NCI-H1436 (cell line): ENCODE measurements at regions not wholly inside any gene's neighbourhood (a gene's known extent, or its start where the extent isn't known, plus 50 kb on each side); places are given as distances from the start of the nearest gene placed in this dataset.

Experiments
- DNase-seq: peaks from one replicate; lab custom pipeline; 2025; lab: John Stamatoyannopoulos, UW

- DNase-seq: no peak
These were observed 126.9 kb downstream of the KCNS3 start for GRCh38 chr2:18005411-18005810.

GRCh38 chr2:18001671-18002070 lies 123.2 kb downstream of the KCNS3 start:
- DNase-seq: no peak

GRCh38 chr2:17996978-17997377 lies 118.5 kb downstream of the KCNS3 start:
- DNase-seq: no peak

- DNase-seq: no peak
These were observed 117.1 kb downstream of the KCNS3 start for GRCh38 chr2:17995593-17995992.
